B cell (primary cell): ENCODE measurements at regions not wholly inside any gene's neighbourhood (a gene's known extent, or its start where the extent isn't known, plus 50 kb on each side); places are given as distances from the start of the nearest gene placed in this dataset.

ENCODE experiments used
- EZH2 ChIP-seq: IDR thresholded peaks from 2 replicates; pipeline ENCODE4 v1.6.1; 2012; ENCODE audit warnings: borderline replicate concordance, low read depth, mild to moderate bottlenecking, moderate library complexity, low read length; ENCODE audit not compliant: insufficient read depth, poor library complexity, severe bottlenecking
- TF ChIP-seq, protein P1 (sequence below): fragments of 200-600 bp; IDR thresholded peaks from one replicate; pipeline ENCODE4 v1.8.0; 2022; ENCODE audit warnings: antibody characterized with exemption, mild to moderate bottlenecking

DNA sequence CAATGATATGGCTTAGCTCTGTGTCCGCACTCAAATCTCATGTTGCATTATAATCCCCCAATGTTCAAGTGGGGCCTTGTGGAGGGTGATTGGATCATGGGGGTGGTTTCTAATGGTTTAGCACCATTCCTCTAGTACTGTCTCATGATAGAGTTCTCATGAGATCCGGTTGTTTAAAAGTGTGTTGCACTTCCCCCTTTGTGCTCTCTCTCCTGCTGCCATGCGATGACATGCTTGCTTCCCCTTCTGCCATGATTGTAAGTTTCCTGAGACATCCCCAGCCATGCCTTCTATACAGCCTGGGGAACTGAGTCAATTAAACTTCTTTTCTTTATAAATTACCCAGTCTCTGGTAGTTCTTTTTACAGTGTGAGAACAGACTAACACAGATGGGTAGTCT, 427.1 kb downstream of the CHSY3 start:
- TF ChIP-seq, protein P1, sequence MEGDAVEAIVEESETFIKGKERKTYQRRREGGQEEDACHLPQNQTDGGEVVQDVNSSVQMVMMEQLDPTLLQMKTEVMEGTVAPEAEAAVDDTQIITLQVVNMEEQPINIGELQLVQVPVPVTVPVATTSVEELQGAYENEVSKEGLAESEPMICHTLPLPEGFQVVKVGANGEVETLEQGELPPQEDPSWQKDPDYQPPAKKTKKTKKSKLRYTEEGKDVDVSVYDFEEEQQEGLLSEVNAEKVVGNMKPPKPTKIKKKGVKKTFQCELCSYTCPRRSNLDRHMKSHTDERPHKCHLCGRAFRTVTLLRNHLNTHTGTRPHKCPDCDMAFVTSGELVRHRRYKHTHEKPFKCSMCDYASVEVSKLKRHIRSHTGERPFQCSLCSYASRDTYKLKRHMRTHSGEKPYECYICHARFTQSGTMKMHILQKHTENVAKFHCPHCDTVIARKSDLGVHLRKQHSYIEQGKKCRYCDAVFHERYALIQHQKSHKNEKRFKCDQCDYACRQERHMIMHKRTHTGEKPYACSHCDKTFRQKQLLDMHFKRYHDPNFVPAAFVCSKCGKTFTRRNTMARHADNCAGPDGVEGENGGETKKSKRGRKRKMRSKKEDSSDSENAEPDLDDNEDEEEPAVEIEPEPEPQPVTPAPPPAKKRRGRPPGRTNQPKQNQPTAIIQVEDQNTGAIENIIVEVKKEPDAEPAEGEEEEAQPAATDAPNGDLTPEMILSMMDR: no peak
- no peak for TF ChIP-seq EZH2
